GM04504 (cell line): ENCODE measurements at regions not wholly inside any gene's neighbourhood (a gene's known extent, or its start where the extent isn't known, plus 50 kb on each side); places are given as distances from the start of the nearest gene placed in this dataset.

Experiments
- DNase-seq: peaks from one replicate; pipeline ENCODE4 v3.0.0-alpha.2; 2012; ENCODE audit warnings: low read depth

DNA sequence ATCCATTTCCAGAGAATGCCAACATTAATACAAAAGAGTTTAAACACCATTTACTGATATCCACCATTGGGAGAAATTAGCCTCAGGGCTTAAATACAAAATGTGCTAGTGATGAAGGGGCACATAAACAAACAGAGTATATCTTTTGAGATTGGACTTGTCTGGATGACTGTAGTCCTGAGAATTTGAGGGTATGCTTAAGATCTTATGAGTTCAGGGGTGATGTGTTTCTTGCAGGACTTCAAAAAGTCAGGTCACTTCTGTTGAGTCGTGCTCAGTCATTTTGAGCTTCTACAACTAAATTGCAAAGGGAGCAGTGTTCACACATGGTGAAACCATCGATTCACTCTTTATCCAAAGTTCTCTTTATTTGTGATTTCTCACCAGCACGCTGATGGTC lies 425.7 kb downstream of the ATP23 start:
- DNase-seq: no peak

DNA sequence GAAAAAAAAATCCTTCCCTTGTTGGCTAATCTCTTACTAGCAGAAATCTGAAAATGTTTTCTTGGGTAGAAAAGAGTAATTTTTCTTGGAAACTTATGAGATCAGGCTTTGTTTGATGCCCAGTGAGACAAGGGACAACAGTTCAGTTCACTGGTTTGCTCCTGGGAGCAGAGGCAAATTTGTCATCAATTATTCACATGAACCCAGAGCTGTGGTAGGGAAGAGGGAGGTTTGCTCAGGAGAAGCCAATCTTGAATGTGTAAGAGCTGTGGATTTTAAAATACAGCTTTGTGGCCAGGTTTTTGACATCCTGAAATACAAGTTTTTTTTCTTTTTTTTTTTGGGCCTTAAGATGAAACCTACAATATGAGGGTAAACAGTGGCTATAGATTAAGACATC lies 426.6 kb downstream of the ATP23 start:
- no peak for DNase-seq

DNA sequence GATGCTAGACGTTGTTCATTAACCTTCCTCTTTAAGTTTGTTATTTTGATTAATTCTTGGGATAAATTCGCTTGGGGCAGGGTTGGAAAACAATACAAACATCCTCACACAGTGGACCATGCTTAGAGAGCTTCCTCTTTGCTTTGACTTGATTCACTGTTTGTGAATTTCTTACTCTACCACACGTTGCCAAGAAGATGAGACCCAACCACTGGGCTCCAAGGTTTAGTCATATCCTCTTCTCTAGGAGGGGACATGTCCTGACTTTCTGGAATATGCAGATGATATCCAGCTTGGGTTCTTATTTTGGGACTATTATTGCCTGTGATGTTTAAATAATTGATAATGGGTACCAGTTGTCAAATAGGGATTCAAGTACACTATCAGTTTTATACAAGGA lies 428.2 kb downstream of the ATP23 start:
- DNase-seq: no peak

DNA sequence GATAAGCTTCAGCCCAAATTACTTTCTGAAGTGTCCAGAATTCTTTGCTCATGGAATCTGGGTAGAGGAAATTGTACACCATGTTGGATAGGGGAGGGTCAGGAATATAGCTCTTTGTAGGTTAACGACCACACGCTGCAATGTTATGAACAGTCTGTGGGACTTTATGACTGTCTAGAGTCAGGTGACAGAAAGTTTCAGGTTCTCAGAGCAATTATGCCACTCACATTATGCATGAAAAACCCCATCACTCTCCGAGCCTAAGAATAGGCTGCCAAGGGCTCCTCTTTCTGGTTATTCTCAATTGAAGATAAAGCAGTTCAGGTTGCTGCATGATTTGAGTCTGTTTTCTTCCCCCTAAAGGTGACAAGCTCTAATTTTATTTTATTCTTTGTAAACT lies 430.9 kb downstream of the ATP23 start:
- no peak for DNase-seq

DNA sequence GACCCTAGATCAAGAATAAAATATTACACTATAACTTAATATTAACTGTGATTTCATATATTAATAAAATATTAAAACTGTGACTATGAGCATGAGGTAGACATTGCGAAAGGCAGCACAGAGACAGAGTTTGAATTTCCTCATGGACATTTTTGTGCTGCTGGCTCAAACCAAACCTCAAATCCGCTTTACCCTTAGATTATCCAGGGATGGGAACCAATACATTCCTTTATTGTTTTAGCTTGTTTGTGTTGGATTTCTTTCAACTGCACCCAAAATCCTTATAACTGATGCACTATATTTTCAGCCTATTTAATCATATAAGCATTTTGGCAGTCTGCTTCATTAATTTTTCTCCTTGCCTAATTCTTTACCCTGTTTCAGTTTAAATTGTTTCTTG lies 436.7 kb downstream of the ATP23 start:
- no peak for DNase-seq

DNA sequence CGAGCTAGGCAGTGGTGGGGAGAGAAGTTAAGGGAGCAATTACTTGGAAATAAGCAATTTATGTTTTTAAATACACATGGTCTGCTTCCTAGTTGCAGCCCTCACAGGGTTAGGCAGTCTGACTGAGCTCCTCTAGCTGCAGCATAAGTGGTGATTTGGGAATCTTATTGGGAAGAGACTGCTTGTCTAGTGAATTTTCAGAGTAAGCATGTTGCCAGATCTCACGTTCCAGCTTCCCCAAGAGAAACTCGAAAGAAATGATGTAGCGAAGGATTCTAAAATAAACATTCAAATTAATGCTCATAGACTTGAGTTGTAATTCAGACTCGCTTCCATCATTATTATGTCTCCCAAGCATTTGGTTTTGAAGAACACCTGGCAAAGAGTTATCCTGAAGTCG lies 440.2 kb downstream of the ATP23 start:
- DNase-seq: no peak

DNA sequence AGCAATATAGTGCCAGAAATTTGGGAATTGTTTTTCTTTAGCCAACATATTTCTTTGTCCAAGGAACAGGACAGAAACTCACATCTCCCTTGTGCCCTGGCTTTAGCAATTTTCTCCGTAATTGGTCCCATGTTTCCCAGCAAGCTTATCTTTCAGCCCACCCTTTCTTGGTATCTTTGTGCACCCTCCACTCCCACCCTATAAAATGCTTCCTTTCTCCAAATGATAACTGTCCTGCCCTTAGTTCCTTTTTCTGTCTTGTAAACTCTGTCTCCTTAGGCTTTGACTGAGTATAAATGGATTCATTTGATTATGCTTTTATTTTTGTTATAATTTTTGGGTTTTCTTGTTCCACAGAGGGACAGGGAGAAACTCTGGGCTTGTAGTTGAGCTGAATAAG lies 442.8 kb downstream of the ATP23 start:
- DNase-seq: no peak

DNA sequence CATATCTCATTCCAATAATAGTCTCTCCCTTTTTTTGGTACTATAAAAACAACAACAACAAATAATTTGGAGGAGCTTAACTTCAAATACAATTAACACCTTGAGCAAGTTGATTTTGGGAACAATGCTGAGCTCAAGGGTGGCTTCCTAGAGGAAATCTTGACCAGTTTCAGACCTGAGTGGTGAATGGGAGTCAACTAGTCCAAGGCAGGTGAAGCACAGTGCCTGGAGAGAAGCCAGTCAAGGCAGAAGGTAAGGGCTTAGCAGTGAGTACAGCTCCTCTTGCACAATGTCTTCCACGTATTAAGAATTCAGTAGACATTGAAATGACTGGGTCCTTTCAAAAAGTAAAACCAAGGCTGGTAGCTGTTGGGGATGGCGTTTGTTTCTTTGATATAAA lies 444.8 kb downstream of the ATP23 start:
- DNase-seq: no peak

DNA sequence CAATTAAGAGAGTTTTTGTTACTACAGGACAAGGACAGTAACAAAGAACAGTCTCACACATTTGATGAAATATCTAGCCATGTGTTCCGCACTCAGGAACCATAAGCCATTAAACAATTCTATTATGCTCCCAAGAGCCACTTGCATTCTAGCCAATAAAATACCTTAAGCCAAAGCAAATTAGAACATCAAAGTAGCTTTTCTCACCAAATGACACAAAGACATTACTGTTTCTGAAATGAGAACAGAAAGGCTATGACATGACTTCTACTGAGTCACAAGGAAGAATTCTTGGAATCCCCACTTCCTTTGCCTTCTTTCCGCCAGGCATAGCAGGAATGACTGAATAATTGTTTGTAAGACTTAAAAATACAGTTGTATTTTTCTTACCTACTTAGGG lies 445.8 kb downstream of the ATP23 start:
- no peak for DNase-seq

DNA sequence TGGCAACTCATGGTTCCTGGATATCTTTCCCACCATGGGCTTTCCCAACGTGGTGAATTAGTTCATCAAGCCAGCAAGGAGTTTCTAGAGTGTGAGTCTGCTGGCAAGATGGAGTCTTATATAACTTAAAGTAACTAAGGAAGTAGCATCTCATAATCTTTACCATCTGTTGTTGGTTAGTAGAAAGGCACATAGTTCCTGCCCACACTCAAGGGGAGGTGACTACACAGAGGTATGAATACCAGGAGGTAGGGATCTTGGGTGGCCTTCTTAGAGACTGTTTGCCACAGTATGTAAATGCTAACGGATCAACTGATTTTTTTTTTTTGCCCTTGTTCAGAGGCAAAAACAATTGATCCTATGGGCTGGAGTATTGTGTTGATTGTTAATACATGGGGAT lies 446.9 kb downstream of the ATP23 start:
- DNase-seq: no peak

DNA sequence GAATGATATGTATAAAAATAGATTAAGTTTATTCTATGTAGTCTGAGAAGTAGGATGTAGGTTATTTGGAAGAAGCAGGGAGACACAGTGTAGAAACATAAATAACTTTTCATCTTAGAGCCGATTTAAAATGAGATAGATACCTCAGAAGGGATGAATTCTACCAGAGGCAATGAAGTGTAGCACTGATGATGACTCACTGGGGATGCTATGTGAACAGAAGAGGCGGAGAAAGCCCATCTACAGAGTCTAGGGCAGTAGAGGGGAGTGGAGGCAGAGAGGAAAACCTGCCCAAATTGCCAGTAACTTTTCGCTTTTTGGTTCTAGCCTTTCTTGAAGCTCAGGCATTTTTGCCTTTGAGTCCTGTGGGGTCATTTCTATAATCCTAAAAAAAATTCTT lies 451.8 kb downstream of the ATP23 start:
- no peak for DNase-seq

DNA sequence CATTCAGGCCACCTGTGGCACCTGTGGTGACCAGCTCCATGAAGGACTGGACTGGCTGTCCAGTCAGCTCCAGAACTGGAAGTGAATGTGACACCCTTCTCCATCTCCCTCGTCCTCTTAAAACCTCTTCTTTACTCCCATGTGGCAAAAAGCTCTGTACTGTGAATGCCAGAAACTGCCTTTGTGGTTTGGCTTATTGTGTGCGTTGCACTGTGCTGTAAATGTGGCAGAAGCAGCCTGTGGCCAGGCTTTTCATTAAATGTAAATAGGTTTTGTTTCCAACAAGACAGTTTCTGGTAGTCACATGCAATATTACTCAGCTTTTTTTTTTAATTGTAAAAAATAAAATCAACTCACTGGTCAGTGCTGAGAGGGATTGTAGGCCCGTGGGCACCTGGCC lies 453.7 kb downstream of the ATP23 start:
- no peak for DNase-seq

DNA sequence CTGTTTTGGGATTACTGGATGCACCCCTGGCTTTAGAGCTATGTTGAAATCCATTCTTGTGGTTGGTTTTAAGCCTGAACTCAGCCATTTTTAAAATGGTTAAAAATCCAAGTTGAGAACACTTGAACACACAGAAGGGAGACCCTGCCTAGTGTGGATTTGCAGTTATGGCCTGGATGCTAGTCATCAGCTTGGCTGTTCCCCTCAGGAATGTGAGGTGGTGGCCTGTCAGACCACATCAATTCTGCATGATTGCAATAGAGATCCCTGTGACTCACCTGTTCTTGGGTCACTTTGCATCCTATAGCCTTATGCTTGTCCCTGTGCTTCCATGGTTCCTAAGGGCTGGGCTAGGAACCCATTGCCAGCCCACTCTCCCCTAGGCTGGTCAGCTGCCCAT lies 454.1 kb downstream of the ATP23 start:
- DNase-seq: no peak

DNA sequence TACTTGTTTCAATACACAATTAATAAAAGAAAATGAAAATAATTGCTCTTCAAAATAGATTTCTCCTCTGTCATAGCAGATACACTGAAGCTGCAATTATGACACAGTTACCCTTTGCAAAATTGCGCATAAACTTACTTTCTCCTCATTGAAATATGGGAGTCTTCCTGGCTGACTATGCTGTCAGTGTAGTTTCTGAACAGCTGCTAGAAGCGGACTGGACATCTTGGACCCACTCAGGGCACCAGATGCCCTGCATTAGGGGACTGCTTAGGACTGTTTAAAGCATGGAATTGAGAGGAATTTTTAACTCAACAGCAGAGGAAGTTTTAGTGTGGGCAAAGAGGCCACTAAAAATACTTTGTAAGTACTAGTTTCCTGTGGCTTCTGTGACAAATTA lies 454.9 kb downstream of the ATP23 start:
- no peak for DNase-seq

DNA sequence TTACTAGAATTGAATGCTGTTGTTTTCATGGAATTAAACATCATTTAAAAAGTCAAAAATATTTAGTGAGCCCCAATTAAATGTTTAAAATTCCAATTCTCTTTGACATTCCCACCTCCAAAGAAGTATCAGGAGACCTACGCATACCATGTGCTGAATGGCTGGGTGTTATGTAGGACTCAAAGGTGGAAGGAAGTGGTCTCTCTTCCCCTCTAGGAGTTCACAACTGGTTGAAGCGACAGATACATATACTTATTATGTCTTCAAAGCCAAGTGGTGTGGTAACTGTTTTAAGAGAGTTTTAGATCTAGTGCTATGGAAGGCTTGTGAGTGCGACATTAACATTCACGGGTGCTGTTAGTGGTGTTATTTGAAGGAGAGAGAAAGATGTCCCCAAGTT lies 464.0 kb downstream of the ATP23 start:
- no peak for DNase-seq

DNA sequence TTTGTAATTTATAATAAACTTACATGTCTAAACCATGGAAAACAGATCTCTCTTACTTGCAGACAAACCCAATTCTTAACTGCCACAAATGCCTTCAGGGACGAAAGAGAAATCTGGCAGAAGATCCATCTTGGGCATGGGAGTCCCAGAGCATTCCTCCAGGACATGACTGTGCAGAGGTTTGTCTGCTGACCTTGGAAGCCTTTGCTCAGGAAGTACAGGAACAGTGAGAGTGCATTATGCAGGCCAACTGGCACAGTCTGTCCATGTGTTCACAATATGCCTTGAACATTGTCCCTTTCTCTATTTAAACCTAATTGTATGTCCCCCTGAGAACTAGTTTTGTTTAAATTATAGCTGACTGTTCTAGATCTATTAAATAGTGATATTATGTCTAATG lies 467.1 kb downstream of the ATP23 start:
- no peak for DNase-seq

DNA sequence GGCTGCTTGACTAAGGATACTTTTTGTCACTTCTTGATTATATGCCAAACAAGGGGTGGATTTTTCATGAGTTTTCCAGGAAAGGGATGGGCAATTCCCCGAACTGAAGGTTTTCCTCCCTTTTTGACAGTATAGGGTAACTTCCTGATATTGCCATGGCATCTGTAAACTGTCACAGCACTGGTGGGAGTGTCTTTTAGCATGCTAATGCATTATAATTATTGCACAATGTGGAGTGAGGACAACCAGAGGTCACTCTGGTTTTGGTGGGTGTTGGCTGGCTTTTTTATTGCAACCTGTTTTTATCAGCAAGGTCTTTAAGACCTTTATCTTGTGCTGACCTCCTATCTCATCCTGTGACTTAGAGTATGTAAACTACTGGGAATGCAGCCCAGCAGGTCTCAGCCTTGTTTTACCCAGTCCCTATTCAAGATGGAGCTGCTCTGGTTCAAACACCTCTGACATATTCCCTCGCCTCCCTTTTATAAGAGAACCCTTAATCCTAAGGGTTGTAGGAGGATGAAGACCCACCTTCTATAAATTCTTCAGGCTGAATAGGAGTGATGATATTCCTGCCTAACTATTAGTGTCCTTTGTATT lies 471.2 kb downstream of the ATP23 start:
- no peak for DNase-seq

DNA sequence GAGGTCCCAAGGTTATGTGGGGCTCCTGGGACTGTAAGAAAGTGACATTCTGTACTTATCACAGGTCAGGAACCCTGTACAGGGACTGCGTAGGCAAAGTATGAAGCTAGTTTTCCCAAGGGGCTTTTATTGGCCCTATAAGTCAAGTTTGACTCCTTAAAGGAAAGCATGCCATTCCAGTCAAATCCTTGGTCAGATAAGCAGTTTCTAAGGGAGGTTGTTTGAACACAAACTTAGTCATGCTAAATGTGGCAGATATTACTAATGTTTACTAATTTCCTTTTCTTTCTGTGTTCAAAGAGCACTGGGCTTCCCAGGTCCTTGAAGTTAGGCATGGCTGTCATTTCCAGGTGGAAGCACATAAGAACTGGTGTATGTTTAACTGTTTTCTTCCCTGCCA lies 472.4 kb downstream of the ATP23 start:
- no peak for DNase-seq

DNA sequence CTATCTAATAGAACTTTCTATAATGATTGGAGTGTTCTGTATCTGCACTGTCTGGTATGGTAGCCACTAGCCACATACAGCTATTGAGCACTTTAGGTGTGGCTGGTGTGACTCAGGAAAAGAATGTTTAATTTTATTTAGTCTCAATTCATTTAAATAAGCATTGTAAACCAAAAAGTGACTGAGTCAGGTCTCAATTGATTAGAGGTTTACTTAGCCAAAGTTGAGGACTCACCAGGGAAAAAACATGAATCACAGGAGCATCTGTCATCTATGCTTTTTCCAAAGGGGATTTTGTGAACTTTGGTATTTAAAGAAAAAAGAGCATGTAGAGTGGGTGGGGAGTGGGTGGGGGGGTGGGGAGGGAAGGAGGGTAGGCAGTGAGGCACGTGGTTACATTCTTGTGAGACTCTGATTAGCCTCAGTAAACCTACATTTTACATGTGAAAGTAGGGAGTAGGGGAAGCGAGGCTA lies 473.1 kb downstream of the ATP23 start:
- DNase-seq: peak; percentile 58

DNA sequence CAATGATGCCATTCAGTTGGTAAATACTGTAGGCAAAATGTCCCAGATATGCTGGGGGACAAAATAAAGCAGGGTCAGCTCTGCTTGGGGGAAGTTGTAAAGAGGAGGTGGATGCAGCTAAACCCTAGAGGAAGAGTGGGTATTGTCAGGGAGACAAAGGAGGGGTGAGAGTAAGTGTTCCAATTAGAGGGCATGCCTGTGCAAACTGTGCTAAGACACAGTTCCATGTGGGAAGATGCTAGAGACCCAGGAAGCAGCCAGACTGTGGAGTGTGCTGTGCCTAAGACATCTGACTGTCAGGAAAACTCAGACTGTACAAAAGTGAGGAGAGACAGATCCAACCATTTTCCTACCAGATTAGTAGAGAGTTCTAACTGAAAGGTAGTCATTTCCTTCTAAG lies 474.3 kb downstream of the ATP23 start:
- DNase-seq: no peak

DNA sequence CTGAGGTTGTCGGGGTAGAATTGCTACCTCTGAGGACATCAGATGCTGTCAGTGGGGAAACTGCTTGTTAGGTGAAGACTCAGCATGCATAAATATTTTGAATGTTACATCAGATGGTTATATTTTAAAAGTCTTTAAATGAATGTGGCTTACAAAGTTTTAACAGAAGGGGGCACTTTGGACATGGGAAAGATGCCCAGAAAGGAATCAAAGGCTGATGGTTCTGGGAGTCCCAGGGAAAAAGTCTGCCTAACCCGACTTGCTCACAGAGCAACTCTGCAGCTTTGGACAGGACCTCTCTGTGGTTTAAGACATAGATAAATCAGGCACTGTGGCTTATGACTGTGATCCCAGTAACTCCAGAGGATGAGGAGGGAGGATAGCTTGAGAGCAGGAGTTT lies 474.9 kb downstream of the ATP23 start:
- peak; percentile 94 for DNase-seq

DNA sequence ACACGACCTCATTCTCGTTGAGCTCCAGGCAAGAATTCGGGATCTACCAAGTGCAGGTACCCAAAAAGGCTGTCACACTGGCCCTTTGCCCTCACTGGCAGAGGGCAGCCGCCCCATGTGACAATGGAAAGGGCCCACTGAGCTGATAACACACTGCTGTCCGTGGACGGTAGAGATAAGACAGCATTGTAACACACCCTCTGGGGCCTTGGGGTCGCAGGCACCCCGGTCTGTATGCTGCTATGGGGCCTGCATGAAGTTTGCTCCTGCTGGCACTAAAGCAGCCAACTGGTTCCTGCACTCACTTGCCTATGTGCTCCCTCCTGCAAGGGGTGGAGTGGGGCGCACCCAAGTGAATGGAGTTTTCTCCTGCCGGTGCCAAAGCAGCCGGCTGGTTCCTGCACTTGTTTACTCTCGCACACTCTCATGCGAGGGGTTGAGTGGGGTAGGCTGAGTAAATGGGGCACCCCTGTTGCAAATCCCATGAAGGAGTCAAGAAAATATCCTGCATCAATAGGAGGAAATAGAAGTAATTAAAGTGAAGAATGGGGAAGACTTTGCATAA lies 477.9 kb downstream of the ATP23 start:
- no peak for DNase-seq

DNA sequence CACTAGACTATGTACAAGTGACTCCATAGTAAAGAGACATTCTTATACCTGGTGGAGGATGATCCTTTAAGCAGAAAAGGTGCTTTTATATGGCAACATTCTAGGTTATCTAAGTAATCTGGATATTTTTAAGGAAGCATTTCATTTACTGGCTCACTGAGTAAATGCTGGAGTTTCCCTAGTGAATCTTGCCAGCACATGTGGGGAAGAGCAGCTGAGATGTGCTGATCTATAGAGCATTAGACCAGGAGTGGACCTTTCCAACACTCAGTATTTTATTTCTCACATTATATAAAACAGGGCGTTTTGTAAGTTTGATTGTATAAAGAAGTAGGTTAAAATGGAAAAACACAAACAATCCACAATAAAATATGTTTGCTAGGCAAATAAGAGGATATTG lies 478.5 kb downstream of the ATP23 start:
- DNase-seq: no peak

DNA sequence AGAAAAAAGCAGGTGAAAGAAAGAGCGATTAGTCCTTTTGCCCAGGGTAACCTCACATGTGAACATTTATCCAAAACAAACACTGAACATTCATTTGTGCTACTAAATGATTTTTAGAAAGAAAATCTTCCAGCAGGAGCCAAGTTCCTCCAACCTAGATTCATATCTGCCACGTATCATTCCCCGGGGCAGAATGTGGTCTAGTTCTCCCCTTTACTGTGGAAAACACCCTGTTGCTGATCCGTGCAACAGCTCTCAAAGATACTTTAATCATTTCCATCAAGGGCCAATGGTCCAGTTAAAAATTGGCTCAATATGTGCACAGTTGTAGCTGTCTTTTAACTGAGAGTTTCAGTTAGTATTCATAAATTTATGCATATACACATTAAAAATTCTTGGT lies 479.1 kb downstream of the ATP23 start:
- DNase-seq: peak; percentile 83

DNA sequence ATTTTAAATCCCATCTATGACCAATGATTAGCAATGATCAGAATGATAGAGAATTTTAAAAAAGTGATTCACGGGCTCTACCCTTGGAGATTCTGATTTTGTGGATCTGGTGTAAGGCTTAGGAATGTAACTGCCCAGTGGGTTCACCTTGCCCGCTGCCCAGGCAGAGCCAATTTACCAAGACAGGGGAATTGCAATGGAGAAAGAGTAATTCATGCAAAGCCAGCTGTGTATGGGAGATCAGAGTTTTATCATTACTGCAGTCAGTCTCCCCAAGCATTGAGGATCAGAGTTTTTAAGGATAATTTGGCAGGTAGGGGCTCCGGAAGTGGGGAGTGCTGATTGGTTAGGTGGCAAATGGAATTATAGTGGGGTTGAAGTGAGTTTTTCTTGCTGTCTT lies 480.6 kb downstream of the ATP23 start:
- no peak for DNase-seq
